SK-N-MC (cell line): ENCODE measurements at regions not wholly inside any gene's neighbourhood (a gene's known extent, or its start where the extent isn't known, plus 50 kb on each side); places are given as distances from the start of the nearest gene placed in this dataset.

Experiments
- EZH2 ChIP-seq: fragments of 200-600 bp; sonication (generic); IDR thresholded peaks from one replicate; pipeline ENCODE4 v1.6.1; 2017; ENCODE audit warnings: antibody characterized with exemption
- POLR2AphosphoS5 ChIP-seq: IDR thresholded peaks from 2 replicates; pipeline ENCODE4 v1.6.1; 2012; ENCODE audit warnings: mild to moderate bottlenecking, low read depth, low read length, borderline replicate concordance

- TF ChIP-seq EZH2 (no peak), POLR2AphosphoS5 (no peak)
Measured at GRCh38 chr1:208460823-208461222, 216.6 kb upstream of the PLXNA2 start.
